Heart left ventricle (tissue), 13 donors: ENCODE measurements at regions not wholly inside any gene's neighbourhood (a gene's known extent, or its start where the extent isn't known, plus 50 kb on each side); places are given as distances from the start of the nearest gene placed in this dataset.
"Not testable (repeated sequence)": the region's sequence is repeated elsewhere in the genome, so short reads cannot be mapped to it uniquely, and the experiment has no call there.

Source experiments
- POLR2A ChIP-seq, 2 donors: fragments of 450-650 bp; IDR thresholded peaks; one replicate each; pipeline ENCODE4 v1.6.1; 2017; ENCODE audit warnings: antibody characterized with exemption in 2 of 2, mild to moderate bottlenecking in 2 of 2, moderate library complexity in 2 of 2
- TF ChIP-seq, protein P1 (sequence below), 12 donors: fragments of 200-600 bp; sonication (generic) in 4 of 12; IDR thresholded peaks; one replicate each; pipeline versions ENCODE4 v1.5.0 to v1.8.0; 2018 to 2022; ENCODE audit warnings: antibody characterized with exemption in 12 of 12, mild to moderate bottlenecking in 5 of 12
- donor health status: ischemic (EF 13 %, LVEDD 7.1; RV severe dilation, severe dysfunction).
- donor health status: DM: no; HTN: yes; CAD: no.
- donor health status: DM: no; HTN: no; CAD: no.
- donor health status: ischemic (EF 25% LVEDD 6.9; RV normal size, moderate dysfunction).
- donor health status: ischemic (EF 25% LVEDD 5.7; RV mildly dilated, moderate dysfunction).
- donor health status: ischemic (EF 35%, LVEDD 5.7; RV mildly dilated, moderate dysfunction).
- donor health status: nonischemic (EF 11% LVEDD 7.7; RV severe dilation, severe dysfunction).
- donor health status: DM: yes; HTN: yes; CAD: no.
- donor health status: PGD.
- donor health status: ischemic (EF 29% LVEDD 5.4; RV normal size, mild dysfunction).
- donor health status: nonischemic (EF 23%, LVEDD 6.1; RV moderate dilation, normal function).

- TF ChIP-seq POLR2A (IDR thresholded peaks at IDR 0.05) = not testable (repeated sequence)
- TF ChIP-seq, protein P1, sequence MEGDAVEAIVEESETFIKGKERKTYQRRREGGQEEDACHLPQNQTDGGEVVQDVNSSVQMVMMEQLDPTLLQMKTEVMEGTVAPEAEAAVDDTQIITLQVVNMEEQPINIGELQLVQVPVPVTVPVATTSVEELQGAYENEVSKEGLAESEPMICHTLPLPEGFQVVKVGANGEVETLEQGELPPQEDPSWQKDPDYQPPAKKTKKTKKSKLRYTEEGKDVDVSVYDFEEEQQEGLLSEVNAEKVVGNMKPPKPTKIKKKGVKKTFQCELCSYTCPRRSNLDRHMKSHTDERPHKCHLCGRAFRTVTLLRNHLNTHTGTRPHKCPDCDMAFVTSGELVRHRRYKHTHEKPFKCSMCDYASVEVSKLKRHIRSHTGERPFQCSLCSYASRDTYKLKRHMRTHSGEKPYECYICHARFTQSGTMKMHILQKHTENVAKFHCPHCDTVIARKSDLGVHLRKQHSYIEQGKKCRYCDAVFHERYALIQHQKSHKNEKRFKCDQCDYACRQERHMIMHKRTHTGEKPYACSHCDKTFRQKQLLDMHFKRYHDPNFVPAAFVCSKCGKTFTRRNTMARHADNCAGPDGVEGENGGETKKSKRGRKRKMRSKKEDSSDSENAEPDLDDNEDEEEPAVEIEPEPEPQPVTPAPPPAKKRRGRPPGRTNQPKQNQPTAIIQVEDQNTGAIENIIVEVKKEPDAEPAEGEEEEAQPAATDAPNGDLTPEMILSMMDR (IDR thresholded peaks at IDR 0.05) = not testable (repeated sequence)
Measured at GRCh38 chr5:99515864-99516490, 587.2 kb upstream of the CHD1 start.
